Activated CD8-positive, alpha-beta T cell treated with anti-CD3 and anti-CD28 coated beads, Interleukin-2, amount 10 ng/mL, durations not matched to agents 7 days and 5 days (primary cell): ENCODE measurements at regions not wholly inside any gene's neighbourhood (a gene's known extent, or its start where the extent isn't known, plus 50 kb on each side); places are given as distances from the start of the nearest gene placed in this dataset.
"Not testable (repeated sequence)": the region's sequence is repeated elsewhere in the genome, so short reads cannot be mapped to it uniquely, and the experiment has no call there.

Source experiments
- ATAC-seq: fragments of 150-1000 bp; cut with Tn5 transposase; one replicate; pipeline ENCODE4 v1.10.0; 2021; ENCODE audit warnings: moderate library complexity
- CTCF ChIA-PET: fragments of 350-600 bp; sonication (Branson Sonifier 250); formaldehyde crosslinking; loops from one replicate; lab custom pipeline; 2021; ENCODE audit warnings: antibody characterized with exemption; lab: Charles Lee
- POLR2A ChIA-PET: fragments of 350-600 bp; sonication (Branson Sonifier 250); formaldehyde crosslinking; loops from one replicate; lab custom pipeline; 2021; ENCODE audit warnings: antibody characterized with exemption; lab: Charles Lee
- DNase-seq: peaks from one replicate; pipeline ENCODE4 v3.0.0-alpha.2; 2020
- H3K27ac Mint-ChIP-seq: one replicate; pipeline ENCODE4 v1.8.0; 2021; ENCODE audit warnings: mild to moderate bottlenecking, mixed read lengths
- H3K27me3 Mint-ChIP-seq: one replicate; pipeline ENCODE4 v1.8.0; 2021; ENCODE audit warnings: low read depth, mixed read lengths
- H3K36me3 Mint-ChIP-seq: one replicate; pipeline ENCODE4 v1.8.0; 2021; ENCODE audit warnings: low read depth, mixed read lengths
- H3K4me1 Mint-ChIP-seq: one replicate; pipeline ENCODE4 v1.8.0; 2021; ENCODE audit warnings: low read depth, mixed read lengths
- H3K4me3 Mint-ChIP-seq: one replicate; pipeline ENCODE4 v1.8.0; 2021; ENCODE audit warnings: mild to moderate bottlenecking, mixed read lengths
- H3K9me3 Mint-ChIP-seq: one replicate; pipeline ENCODE4 v1.8.0; 2022; ENCODE audit warnings: mixed read lengths; ENCODE audit not compliant: insufficient read depth

DNA sequence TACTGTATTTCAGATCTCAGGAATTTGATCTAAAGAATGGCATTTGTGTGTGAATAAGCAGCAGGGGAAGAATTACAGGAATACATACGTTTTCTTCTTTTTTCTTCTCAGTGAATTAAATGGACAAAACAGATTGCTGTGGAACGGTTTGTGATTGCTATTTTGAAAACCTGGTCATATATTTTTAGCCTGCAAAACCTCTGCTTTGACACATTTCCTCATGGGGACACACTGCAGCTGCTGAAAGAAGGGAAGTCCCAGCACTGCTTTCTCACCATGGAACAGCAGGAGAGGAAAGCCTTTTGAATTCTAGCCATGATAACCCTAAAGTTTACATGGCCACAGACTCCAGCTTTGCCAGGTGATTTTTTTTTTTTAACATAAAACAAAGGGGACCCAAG, 315.0 kb downstream of the OXSM start:
- H3K4me3 Mint-ChIP-seq = no peak overlapping the region
- no peaks in the 10 kb centered on the region for H3K9me3 Mint-ChIP-seq
- no peak overlapping the region for H3K27ac Mint-ChIP-seq
- ChIA-PET POLR2A (no interaction called here), CTCF (no interaction called here)
- H3K27me3 Mint-ChIP-seq = no peaks in the 10 kb centered on the region
- H3K36me3 Mint-ChIP-seq = no peaks in the 10 kb centered on the region
- ATAC-seq (no peak), DNase-seq (no peak)
- no peaks in the 10 kb centered on the region for H3K4me1 Mint-ChIP-seq

DNA sequence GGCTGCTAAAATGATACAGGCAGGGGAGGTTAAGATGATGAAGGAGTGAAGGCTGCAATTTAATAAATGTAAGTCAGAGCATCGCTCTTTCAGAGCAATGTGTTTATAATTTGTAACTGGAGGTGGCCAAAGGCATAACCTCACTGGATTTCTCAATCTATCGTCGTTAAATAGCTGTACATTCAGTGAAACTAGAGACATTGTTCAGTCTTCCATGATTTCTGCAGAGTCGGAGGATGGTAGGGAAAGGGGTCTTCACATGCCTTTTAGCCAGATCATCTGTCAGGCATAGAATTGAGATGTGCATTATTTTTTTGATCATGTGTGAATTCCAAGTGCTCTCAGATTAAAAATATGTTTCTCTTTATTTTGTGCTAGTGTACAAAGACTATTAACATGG, 315.4 kb downstream of the OXSM start:
- ATAC-seq (no peak), DNase-seq (no peak)
- no peak overlapping the region for H3K27ac Mint-ChIP-seq
- H3K4me1 Mint-ChIP-seq = no peaks in the 10 kb centered on the region
- no peaks in the 10 kb centered on the region for H3K9me3 Mint-ChIP-seq
- H3K4me3 Mint-ChIP-seq = no peak overlapping the region
- no peaks in the 10 kb centered on the region for H3K36me3 Mint-ChIP-seq
- H3K27me3 Mint-ChIP-seq = no peaks in the 10 kb centered on the region
- ChIA-PET POLR2A (no interaction called here), CTCF (no interaction called here)

DNA sequence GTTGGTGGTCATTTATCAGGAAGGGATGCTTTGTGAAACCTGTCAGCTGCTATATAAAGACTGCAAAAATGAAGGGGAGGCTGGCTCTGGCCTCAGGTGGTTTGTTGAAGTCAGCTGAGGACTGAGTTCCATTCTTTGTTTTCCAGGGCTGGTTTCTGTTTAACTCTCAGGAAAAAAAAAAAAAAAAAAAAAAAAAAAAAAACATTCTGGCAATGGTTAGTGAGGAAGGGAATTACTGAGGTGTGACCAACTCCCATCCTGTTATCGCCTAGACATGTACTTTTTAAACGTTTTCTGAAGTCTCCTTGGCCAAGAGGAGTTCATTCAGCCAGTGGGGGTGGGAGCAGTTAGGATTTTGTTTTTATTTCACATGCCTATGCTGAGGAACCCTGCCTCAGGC, 316.3 kb downstream of the OXSM start:
- CTCF ChIA-PET = no interaction called here
- no peaks in the 10 kb centered on the region for H3K9me3 Mint-ChIP-seq
- POLR2A ChIA-PET = no interaction called here

DNA sequence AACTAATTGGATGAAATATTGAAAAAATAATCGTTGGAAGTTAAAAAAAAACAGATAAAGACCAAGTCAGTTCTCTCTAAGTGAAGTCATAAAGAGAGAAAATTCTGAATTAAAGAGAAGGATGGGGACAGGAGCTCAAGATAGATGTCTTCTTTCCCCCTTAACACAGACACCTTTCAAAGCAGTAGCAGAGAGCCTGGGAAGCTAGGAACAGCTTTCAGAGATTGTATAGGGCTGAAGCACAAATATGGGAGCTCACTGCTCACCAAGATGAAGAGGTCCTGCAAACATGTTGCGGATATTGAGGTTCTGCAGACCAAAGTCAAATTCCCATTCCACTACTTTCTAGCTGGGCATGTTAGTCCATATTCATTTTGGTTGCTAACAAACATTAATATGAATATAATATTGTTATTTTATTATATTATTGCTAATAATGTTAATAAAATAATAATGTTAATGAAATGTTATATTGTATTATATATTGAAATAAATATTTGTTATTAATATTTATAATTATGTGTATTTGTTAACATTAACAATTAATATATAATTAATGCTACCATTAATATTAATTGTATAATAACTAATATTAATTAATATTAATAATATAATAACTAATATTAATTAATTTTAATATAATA, 319.1 kb downstream of the OXSM start:
- Mint-ChIP-seq H3K9me3 (no peaks in the 10 kb centered on the region), H3K27me3 (no peaks in the 10 kb centered on the region), H3K27ac (no peak overlapping the region), H3K36me3 (no peaks in the 10 kb centered on the region), H3K4me3 (no peak overlapping the region), H3K4me1 (no peaks in the 10 kb centered on the region)
- ChIA-PET CTCF (no interaction called here), POLR2A (no interaction called here)
- no peak for DNase-seq
- no peak for ATAC-seq

More for the DNA sequence above, 316.3 kb downstream of the OXSM start:
- Mint-ChIP-seq H3K4me3 (no peak overlapping the region), H3K36me3 (no peaks in the 10 kb centered on the region), H3K4me1 (no peaks in the 10 kb centered on the region), H3K27ac (no peak overlapping the region), H3K27me3 (no peaks in the 10 kb centered on the region)
- DNase-seq = no peak
- no peak for ATAC-seq

DNA sequence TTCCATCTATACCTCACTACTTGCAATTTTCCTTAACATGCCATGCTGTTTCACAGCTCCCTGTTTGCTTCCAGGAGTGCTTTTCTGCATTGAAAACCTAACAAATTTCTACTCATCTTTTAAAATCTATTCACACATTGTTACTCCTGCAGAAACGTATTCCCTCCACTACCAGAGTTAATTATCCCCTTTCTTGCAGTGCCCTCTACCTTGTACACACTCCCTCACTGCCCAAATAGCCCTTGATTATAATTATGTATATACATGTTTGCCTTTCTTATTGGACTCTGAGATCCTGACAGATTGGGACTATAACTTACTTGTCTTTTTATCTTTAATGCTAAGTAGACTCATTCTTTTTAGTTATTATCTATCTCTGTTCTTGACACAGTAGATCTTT, 325.0 kb downstream of the OXSM start:
- DNase-seq (no peak), ATAC-seq (no peak)
- H3K36me3 Mint-ChIP-seq = no peaks in the 10 kb centered on the region
- H3K9me3 Mint-ChIP-seq = no peaks in the 10 kb centered on the region
- POLR2A ChIA-PET = no interaction called here
- no peaks in the 10 kb centered on the region for H3K27me3 Mint-ChIP-seq
- no peak overlapping the region for H3K4me3 Mint-ChIP-seq
- H3K27ac Mint-ChIP-seq = no peak overlapping the region
- CTCF ChIA-PET = no interaction called here
- no peaks in the 10 kb centered on the region for H3K4me1 Mint-ChIP-seq

DNA sequence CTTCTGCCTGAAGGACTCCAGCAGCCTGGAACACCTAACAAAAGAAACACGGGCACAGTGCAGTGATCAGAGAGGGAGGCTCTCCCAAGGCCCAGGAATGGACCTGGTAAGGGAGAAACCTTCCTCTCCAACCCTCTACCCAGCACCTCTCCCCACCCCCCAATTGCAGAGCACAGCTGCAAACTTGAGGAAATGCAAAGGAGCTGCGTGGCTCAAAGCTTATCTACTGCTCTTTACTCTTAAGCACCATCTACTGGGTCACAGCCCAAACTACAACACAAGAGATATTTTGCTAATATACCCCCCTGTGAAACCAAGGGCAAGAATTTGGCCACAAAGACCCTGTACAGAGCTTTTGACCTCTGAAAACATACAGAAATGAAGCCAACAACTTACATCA, 328.3 kb downstream of the OXSM start:
- no peaks in the 10 kb centered on the region for H3K4me1 Mint-ChIP-seq
- ATAC-seq = no peak

DNA sequence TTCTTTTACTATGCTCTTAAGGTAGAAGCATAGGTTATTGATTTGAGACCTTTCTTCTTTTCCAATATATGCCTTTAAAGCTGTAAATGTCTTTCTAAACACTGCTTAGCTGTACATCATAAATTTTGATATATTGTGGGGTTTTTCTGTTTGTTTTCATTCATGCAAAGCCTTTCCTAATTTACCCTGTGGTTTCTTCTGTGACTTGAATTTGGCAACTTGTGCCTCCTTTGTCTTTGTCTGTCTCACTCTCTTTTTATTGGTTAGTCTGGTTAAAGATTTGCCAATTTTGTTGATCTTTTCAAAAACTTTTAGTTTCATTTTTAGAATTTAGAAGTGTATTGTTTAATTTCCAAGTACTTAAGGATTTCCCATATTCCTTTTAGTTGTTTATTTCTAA, 343.1 kb downstream of the OXSM start:
- Mint-ChIP-seq H3K4me1 (no peaks in the 10 kb centered on the region), H3K4me3 (no peak overlapping the region), H3K27ac (no peak overlapping the region), H3K27me3 (no peaks in the 10 kb centered on the region), H3K36me3 (no peaks in the 10 kb centered on the region), H3K9me3 (no peaks in the 10 kb centered on the region)
- no peak for DNase-seq
- ChIA-PET POLR2A (no interaction called here), CTCF (no interaction called here)
- no peak for ATAC-seq

More for the DNA sequence above, 328.3 kb downstream of the OXSM start:
- Mint-ChIP-seq H3K27ac (no peak overlapping the region), H3K9me3 (peaks cover 1% of the 10 kb centered on the region), H3K4me3 (no peak overlapping the region), H3K36me3 (no peaks in the 10 kb centered on the region), H3K27me3 (no peaks in the 10 kb centered on the region)
- ChIA-PET POLR2A (no interaction called here), CTCF (interaction anchor here (1.0 kb wide), 1 partner anchor 470 kb away, joined by 4 read pairs; no protein-coding TSS in a partner anchor)
- DNase-seq = no peak

DNA sequence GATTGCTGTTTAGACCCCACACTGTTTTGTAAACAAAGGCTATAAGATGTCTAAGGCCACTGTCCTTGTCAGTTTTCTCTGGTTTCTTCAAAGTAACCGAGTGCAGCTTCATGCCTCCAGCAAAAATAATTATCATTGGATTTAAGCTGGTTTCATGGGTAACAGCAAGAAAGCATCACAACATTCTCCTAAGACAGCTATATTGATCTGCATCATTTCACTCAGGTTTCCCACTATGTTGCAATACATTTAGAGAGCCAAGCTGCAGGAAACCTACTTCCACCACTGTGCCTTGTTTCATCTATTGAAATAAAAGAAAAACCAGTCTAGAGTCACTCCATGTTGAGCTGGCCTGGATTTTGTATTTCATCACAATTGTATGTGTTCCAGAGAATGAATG, 351.4 kb downstream of the OXSM start:
- H3K4me3 Mint-ChIP-seq = no peak overlapping the region
- no peaks in the 10 kb centered on the region for H3K4me1 Mint-ChIP-seq
- POLR2A ChIA-PET = no interaction called here
- no peaks in the 10 kb centered on the region for H3K9me3 Mint-ChIP-seq
- no peak for ATAC-seq
- H3K27me3 Mint-ChIP-seq = no peaks in the 10 kb centered on the region
- no peak overlapping the region for H3K27ac Mint-ChIP-seq
- no peak for DNase-seq
- no peaks in the 10 kb centered on the region for H3K36me3 Mint-ChIP-seq
- CTCF ChIA-PET = no interaction called here

DNA sequence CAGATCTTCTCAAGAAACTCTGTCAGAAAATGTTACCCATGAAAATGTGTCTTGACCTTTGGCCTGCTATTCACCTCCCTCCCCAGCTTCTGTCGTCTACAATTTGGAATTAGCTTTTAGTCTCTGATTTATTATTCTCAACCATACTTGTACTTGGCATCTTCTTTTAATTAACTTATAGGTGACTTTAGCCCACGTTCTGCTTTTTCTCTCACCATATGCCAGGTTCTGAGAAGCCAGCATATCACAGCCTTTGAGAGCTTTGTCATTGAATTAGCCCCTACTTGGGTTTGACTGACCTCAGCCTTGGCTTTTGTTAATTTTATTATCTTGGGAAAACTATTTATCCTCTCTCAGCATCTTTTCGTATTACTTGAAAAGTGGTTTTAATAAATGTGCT, 355.9 kb downstream of the OXSM start:
- CTCF ChIA-PET = no interaction called here
- Mint-ChIP-seq H3K9me3 (peaks cover 6% of the 10 kb centered on the region), H3K4me1 (no peaks in the 10 kb centered on the region), H3K4me3 (no peak overlapping the region), H3K27me3 (no peaks in the 10 kb centered on the region), H3K27ac (no peak overlapping the region), H3K36me3 (no peaks in the 10 kb centered on the region)
- DNase-seq = no peak
- ATAC-seq = no peak
- POLR2A ChIA-PET = no interaction called here

DNA sequence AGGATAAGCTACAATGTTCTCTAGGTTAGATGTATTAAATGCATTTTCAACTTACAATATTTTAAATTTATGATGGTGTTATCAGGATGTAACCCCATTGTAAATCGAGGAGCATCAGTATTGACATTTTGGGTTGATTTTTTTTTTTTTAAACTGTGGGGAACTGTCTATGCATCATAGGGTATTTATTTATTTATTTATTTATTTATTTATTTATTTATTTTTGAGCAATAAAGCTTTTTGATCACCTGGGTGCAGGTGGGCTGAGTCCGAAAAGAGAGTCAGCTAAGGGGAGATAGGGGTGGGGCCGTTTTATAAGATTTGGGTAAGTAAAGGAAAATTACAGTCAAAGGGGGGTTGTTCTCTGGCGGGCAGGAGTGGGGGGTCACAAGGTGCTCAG, 367.5 kb downstream of the OXSM start:
- H3K36me3 Mint-ChIP-seq, ATAC-seq, H3K4me3 Mint-ChIP-seq, DNase-seq, H3K27ac Mint-ChIP-seq, H3K4me1 Mint-ChIP-seq, POLR2A ChIA-PET, H3K9me3 Mint-ChIP-seq, H3K27me3 Mint-ChIP-seq, CTCF ChIA-PET: not testable (repeated sequence)

DNA sequence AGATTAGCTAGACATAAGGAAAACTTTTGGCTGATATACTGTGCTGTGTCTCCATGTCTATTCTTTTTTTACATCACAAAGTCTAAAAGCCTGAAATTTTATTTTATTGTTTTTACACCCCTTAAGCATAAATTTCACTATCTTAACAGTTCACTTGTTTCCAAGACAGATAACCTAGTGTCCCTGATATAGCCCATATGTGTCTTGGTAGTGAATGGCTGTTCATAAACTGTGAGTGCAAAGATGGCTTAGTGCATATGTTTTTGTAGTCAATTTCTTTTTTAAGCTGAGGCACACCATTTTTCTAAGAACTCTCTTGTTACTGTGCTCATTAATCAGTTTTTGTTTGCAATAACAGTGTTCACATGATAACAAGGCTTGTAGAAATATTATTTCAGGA, 381.1 kb downstream of the OXSM start:
- DNase-seq = no peak
- Mint-ChIP-seq H3K4me1 (no peaks in the 10 kb centered on the region), H3K9me3 (peaks cover under 1% of the 10 kb centered on the region), H3K27ac (no peak overlapping the region), H3K36me3 (no peaks in the 10 kb centered on the region), H3K4me3 (no peak overlapping the region), H3K27me3 (no peaks in the 10 kb centered on the region)
- ChIA-PET CTCF (no interaction called here), POLR2A (no interaction called here)
- ATAC-seq = no peak

DNA sequence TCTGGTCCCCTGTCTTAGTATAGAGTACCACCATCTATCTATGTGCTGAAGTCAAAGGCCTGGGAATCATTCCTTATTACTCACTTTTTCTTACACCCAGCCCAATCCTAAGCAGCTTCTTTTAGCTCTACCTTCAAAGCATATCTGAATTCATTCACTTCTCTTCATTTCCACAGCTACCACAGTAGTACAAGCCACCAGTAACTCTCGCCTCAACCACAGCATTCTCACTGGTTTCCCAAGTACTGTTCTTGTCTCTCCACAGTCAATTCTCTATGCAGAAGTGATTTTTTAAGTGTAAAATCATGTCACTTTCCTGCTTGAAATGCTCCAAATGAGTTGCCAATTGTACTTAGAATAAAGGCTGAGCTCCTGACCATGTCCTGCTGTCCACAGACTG, 401.7 kb downstream of the OXSM start:
- Mint-ChIP-seq H3K36me3 (no peaks in the 10 kb centered on the region), H3K9me3 (peaks cover 8% of the 10 kb centered on the region), H3K27ac (no peak overlapping the region), H3K4me3 (no peak overlapping the region), H3K4me1 (no peaks in the 10 kb centered on the region), H3K27me3 (no peaks in the 10 kb centered on the region)
- ChIA-PET CTCF (no interaction called here), POLR2A (no interaction called here)
- ATAC-seq = no peak
- DNase-seq = no peak

DNA sequence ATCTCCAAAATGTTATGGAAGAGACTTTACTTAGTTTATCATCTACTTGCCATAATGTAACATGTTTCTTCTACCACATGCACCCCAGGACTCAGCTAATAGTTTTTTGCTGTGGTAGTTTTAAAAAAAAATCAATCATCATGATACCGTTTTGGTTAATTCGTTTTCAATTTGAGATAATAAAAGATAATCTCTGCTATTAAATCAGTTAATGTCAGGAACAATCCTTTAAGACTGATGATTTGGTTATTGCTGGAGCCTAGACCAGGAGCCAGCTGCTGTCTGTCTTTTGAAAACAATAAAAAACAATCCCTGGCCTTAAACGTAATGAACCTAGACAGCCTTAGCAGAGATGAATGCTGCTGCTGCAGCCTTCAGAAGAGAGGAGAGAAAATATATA, 403.7 kb downstream of the OXSM start:
- no peak overlapping the region for H3K4me3 Mint-ChIP-seq
- no peaks in the 10 kb centered on the region for H3K27me3 Mint-ChIP-seq
- no peaks in the 10 kb centered on the region for H3K36me3 Mint-ChIP-seq
- ChIA-PET POLR2A (no interaction called here), CTCF (no interaction called here)
- no peaks in the 10 kb centered on the region for H3K4me1 Mint-ChIP-seq
- H3K27ac Mint-ChIP-seq = no peak overlapping the region
- no peak for DNase-seq
- ATAC-seq = no peak
- peaks cover 8% of the 10 kb centered on the region for H3K9me3 Mint-ChIP-seq
